SKM-1 treated with dmso at 0.1 percent for 144 hours (cell line): ENCODE measurements at regions not wholly inside any gene's neighbourhood (a gene's known extent, or its start where the extent isn't known, plus 50 kb on each side); places are given as distances from the start of the nearest gene placed in this dataset.

ENCODE experiments used
- DNase-seq: peaks from one replicate; lab custom pipeline; 2025; ENCODE audit not compliant: unreplicated experiment; lab: John Stamatoyannopoulos, UW

GRCh38 chr13:104766319-104766718 lies 1700.1 kb upstream of the SLC10A2 start:
- no peak for DNase-seq

GRCh38 chr13:104764600-104764999 lies 1698.4 kb upstream of the SLC10A2 start:
- DNase-seq = no peak

- DNase-seq = no peak
These were observed 1692.9 kb upstream of the SLC10A2 start for GRCh38 chr13:104759069-104759468.

GRCh38 chr13:104757712-104758111 lies 1691.5 kb upstream of the SLC10A2 start:
- DNase-seq = no peak

DNA sequence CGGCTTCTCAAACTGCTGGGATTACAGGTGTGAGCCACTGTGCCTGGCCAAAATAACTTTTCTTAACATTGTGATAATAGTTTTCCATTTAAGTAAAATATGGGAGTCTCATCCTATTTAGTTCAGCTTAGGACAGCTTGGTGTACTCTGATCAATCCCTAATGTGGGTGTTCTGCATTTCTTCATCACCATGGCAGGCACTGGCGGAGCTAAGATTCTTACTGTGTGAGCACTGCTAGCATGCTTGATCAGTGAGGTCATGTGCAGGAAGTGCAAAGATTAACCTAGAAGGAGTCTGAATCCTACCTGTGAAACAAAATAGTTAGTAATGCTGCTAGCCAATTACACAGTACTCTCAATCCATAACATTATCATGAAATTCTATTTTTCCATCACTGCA lies 1684.2 kb upstream of the SLC10A2 start:
- DNase-seq = no peak

- no peak for DNase-seq
These were observed 1674.5 kb upstream of the SLC10A2 start for GRCh38 chr13:104740641-104741222.

DNA sequence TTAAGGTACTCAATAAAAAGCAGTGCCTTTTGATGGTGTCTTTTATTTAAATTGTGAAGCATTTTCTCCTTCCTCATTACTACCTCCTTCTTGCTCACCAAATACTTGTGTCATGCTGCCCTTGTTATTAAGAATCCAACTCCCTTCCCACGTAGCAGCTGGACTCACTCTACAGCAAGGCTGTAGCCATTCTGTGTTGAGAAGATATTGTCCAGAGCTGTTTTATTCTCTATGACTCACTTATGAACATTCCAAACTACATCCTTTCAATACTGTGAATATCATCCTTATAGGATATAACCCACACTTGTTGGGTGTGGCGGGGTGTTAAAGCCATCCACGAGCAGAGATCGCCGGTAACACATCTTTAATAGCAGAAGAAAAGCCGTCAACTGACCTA lies 1671.5 kb upstream of the SLC10A2 start:
- DNase-seq = no peak

DNA sequence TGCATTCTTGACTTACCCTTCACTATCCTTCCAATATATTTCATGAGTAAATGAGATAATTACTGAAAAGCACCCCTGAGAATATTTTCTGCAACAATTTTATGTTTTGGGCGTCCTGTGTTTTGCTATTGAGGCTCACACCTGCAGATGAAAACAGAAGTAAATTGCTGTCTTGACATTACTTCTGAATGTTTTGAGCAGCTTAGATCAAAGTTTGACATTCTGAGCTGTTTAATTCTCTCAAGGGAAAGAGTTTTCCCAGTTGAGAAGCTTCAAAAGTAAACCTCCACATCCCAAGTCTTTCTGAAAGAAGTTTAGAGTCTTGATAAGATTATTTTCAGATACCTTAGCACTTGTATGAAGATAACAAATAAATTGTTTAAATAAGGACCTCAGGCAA lies 1667.2 kb upstream of the SLC10A2 start:
- DNase-seq = no peak

DNA sequence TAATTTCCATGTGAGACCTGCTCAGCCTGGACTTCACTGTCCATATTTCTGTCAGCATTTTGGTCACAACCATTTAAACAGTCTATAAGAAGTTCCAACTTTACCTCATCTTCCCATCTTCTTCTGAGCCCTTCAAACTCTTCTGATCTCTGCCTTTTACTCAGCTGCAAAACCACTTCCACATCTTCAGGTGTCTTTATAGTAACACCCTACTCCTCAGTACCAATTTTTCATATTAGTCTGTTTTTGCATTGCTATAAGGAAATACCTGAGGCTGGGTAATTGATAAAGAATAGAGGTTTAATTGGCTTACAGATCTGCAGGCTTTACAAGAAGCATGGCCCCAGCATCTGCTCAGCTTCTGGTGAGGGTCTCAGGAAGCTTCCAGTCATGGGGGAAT lies 1648.9 kb upstream of the SLC10A2 start:
- no peak for DNase-seq

GRCh38 chr13:104705031-104705750 lies 1639.0 kb upstream of the SLC10A2 start:
- DNase-seq = no peak

DNA sequence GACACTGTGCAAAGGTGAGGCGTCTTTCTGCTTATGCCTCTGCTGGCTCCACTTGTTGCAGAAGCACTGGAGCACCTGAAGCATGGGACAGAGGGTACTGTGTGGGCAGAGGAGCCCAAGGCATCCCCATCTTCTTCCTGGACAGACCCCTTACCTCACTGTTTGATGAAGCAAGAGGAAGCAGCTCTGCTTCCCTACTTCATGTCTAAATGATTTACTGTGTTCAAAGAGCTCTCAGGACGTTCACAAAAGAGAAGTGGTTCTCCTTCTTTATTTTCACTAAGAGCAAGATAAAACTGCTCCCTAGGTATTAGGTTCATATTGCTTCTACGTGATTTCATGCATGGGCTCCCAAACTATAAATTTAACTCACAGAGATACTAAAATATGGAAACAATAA lies 1635.4 kb upstream of the SLC10A2 start:
- DNase-seq = no peak

- DNase-seq = no peak
These were observed 1628.2 kb upstream of the SLC10A2 start for GRCh38 chr13:104694397-104694796.

- DNase-seq = no peak
These were observed 1626.9 kb upstream of the SLC10A2 start for GRCh38 chr13:104693126-104693525.

DNA sequence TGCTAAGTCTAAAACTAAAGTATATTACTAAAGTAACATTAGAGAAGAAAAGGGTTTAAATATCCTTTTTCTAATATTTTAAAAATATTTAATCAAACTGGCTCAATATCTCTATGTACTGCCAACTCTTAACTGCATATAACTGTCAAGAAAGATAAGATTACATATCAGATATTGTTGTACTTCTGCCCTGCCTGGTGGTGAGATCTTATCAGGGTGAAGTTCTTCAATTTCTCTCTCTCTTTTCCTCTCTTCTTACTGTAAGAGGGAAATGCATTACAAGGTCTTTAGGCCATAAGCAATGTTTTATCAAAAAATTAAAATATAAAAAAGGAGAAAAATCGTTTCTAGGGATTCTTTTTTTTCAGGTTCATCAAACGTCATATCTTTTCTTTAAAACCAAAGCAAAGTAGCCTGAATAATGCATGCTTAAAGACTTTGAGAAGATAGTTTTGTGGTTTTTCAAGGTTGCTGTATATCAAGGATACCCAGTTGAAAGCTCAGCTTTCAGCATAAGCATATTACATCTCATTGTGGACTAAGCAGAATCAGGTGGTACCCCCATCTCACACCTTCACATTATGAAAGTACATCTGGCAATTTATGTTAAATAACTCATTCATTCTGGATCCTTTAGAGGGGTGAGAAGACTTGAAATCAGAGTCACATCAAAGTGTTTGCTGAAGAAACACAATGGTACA lies 1625.7 kb upstream of the SLC10A2 start:
- no peak for DNase-seq

- no peak for DNase-seq
These were observed 1620.3 kb upstream of the SLC10A2 start for GRCh38 chr13:104686484-104686883.

DNA sequence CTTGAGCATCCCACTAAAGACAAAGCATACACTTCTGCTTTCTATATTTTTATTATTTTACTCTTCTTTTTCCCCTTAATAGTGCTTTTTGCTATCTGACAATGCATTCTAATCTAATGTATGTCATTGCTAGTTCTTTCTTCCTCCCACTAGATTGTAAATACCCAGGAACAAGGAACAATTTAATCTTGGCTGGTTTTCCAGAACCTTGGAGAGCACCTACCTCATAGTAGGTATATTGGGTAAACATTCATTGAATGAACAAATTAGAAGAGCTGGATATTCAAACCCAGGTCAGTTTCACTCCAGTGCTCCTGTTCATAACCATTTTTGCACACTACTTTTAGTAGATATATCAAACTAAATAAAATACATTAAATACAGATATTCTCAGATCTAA lies 1617.6 kb upstream of the SLC10A2 start:
- DNase-seq = no peak

- DNase-seq = no peak
These were observed 1611.9 kb upstream of the SLC10A2 start for GRCh38 chr13:104678161-104678560.

- DNase-seq = no peak
These were observed 1605.7 kb upstream of the SLC10A2 start for GRCh38 chr13:104671901-104672300.

DNA sequence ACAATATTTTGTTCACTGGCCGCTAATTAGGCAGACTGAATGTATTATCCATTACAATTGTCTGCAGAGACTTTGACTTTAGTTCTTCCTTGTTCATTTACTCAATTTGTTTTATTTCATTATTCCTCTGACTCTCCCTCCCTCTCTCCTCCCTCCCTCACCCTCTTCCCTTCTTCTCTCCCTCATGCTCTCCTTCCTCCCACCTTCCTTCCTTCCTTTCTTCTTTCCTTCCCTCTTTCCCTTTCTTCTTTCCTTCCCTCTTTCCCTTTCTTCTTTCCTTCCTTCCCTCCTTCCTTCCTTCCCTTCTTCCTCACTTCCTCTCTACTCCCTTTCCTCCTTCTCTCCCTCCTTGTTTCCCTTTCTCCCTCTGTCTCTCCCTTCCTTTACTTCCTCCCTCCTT lies 1591.0 kb upstream of the SLC10A2 start:
- no peak for DNase-seq

DNA sequence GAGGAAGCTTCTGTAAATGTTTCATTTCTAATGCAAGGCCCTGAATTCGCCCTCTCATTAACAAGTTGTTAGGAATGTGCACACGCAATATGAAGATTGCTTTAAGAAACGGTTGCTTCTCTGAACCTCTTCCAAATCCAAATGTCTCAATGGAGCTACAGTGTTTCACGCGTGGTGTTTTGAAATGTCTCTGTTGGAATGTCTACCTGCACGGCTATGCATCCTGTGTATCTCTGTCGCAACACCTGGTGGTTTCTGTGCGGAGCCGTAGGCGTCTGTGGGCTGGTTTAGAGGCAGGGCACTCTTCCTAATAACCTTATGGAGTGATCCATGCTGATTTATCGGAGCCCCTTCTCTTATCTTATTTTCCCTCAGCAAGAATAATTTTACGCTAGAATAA lies 1584.2 kb upstream of the SLC10A2 start:
- DNase-seq = no peak

GRCh38 chr13:104648291-104648690 lies 1582.1 kb upstream of the SLC10A2 start:
- DNase-seq = no peak

- DNase-seq = no peak
These were observed 1579.6 kb upstream of the SLC10A2 start for GRCh38 chr13:104645786-104646185.
